K562 (cell line): ENCODE measurements at regions not wholly inside any gene's neighbourhood (a gene's known extent, or its start where the extent isn't known, plus 50 kb on each side); places are given as distances from the start of the nearest gene placed in this dataset.
A peak's percentile ranks its signal among the peaks of the same experiment; 100 is the strongest.

ENCODE experiments used
- ARID1B ChIP-seq: fragments of 450-650 bp; IDR thresholded peaks from 2 replicates; pipeline ENCODE4 v1.6.1; 2016; ENCODE audit warnings: antibody characterized with exemption, mild to moderate bottlenecking, inconsistent platforms
- ATF1 ChIP-seq, 2 experiments: fragments of 450-650 bp in 1 of 2; IDR thresholded peaks; 2 replicates each; pipeline ENCODE4 v1.6.1; 2016; ENCODE audit warnings: missing compliant biosample characterization in 1 of 2, missing genetic modification characterization in 1 of 2
- ATF3 ChIP-seq, 2 experiments: fragments of 450-650 bp in 1 of 2; sonication (generic) in 1 of 2; formaldehyde crosslinking in 1 of 2; IDR thresholded peaks in 1 of 2; conservative IDR thresholded peaks in 1 of 2; 2 replicates each; pipeline versions ENCODE4 v1.6.1 to v1.8.1; 2016 to 2023; ENCODE audit warnings: mild to moderate bottlenecking in 2 of 2, moderate library complexity in 2 of 2, inconsistent platforms in 1 of 2, missing genetic modification reagents in 1 of 2
- BCLAF1 ChIP-seq, 2 experiments: fragments of 450-650 bp in 1 of 2; IDR thresholded peaks; 2 replicates each; pipeline ENCODE4 v1.6.1; 2011 to 2017; ENCODE audit warnings: low read depth in 2 of 2, antibody characterized with exemption in 1 of 2, borderline replicate concordance in 1 of 2, low read length in 1 of 2, mild to moderate bottlenecking in 1 of 2, mixed read lengths in 1 of 2; ENCODE audit not compliant: control insufficient read depth in 1 of 2
- BMI1 ChIP-seq: fragments of 150-350 bp; IDR thresholded peaks from 2 replicates; pipeline ENCODE4 v1.6.1; 2014; ENCODE audit warnings: low read length
- BRF1 ChIP-seq: IDR thresholded peaks from 3 replicates; pipeline ENCODE4 v1.6.1; 2011; ENCODE audit warnings: borderline replicate concordance, mild to moderate bottlenecking; ENCODE audit not compliant: insufficient read length; ENCODE audit errors: extremely low read depth
- BRF2 ChIP-seq: IDR thresholded peaks from 3 replicates; pipeline ENCODE4 v1.6.1; 2011; ENCODE audit warnings: borderline replicate concordance, mild to moderate bottlenecking; ENCODE audit not compliant: insufficient read length, insufficient read depth
- C11orf30 ChIP-seq: fragments of 450-650 bp; IDR thresholded peaks from 2 replicates; pipeline ENCODE4 v1.6.1; 2016; ENCODE audit warnings: low read depth, mild to moderate bottlenecking
- CBFA2T3 ChIP-seq: fragments of 450-650 bp; IDR thresholded peaks from 2 replicates; pipeline ENCODE4 v1.6.1; 2017
- COPS2 ChIP-seq: fragments of 450-650 bp; conservative IDR thresholded peaks from 2 replicates; pipeline ENCODE4 v1.6.1; 2016; ENCODE audit warnings: mild to moderate bottlenecking, moderate library complexity
- CTBP1 ChIP-seq: fragments of 450-650 bp; IDR thresholded peaks from 2 replicates; pipeline ENCODE4 v1.6.1; 2016; ENCODE audit warnings: borderline replicate concordance
- DPF2 ChIP-seq: fragments of 450-650 bp; IDR thresholded peaks from 2 replicates; pipeline ENCODE4 v1.6.1; 2016
- FOXO4 ChIP-seq: fragments of 450-650 bp; formaldehyde crosslinking; IDR thresholded peaks from 2 replicates; pipeline ENCODE4 v1.4.0; 2020; ENCODE audit warnings: mild to moderate bottlenecking, moderate library complexity
- ILK ChIP-seq: fragments of 450-650 bp; IDR thresholded peaks from 2 replicates; pipeline ENCODE4 v1.6.1; 2016; ENCODE audit warnings: missing genetic modification characterization, low read depth, mild to moderate bottlenecking, missing compliant biosample characterization, moderate library complexity, borderline replicate concordance
- LCOR ChIP-seq: sonication (generic); formaldehyde crosslinking; IDR thresholded peaks from 2 replicates; pipeline ENCODE4 v1.8.0; 2022; ENCODE audit warnings: mild to moderate bottlenecking, missing genetic modification reagents
- MAFG ChIP-seq: fragments of 450-650 bp; conservative IDR thresholded peaks from 2 replicates; pipeline ENCODE4 v1.6.1; 2016; ENCODE audit warnings: missing genetic modification characterization, missing compliant biosample characterization
- MAFK ChIP-seq: IDR thresholded peaks from 2 replicates; pipeline ENCODE4 v1.6.1; 2011; ENCODE audit warnings: low read length, improper control_type of control experiment
- NCOR1 ChIP-seq: fragments of 450-650 bp; IDR thresholded peaks from 2 replicates; pipeline ENCODE4 v1.6.1; 2016; ENCODE audit warnings: mild to moderate bottlenecking, moderate library complexity
- PCBP1 ChIP-seq: fragments of 200-400 bp; formaldehyde crosslinking; IDR thresholded peaks from 2 replicates; pipeline ENCODE4 v1.6.1; 2018; ENCODE audit warnings: mild to moderate bottlenecking, low read depth, low read length; ENCODE audit not compliant: poor library complexity, severe bottlenecking
- SMARCA4 ChIP-seq: fragments of 450-650 bp; IDR thresholded peaks from 2 replicates; pipeline ENCODE4 v1.6.1; 2016
- SMARCA5 ChIP-seq: fragments of 450-650 bp; IDR thresholded peaks from 2 replicates; pipeline ENCODE4 v1.6.1; 2016
- YBX1 ChIP-seq: fragments of 450-650 bp; IDR thresholded peaks from 2 replicates; pipeline ENCODE4 v1.7.1; 2016; ENCODE audit warnings: mild to moderate bottlenecking
- ZNF239 ChIP-seq: fragments of 250-450 bp; sonication (Bioruptor Pico); IDR thresholded peaks from 2 replicates; pipeline ENCODE4 v1.4.0; 2020; ENCODE audit warnings: mild to moderate bottlenecking
- ZNF316 ChIP-seq: fragments of 450-650 bp; IDR thresholded peaks from 2 replicates; pipeline ENCODE4 v1.6.1; 2016

GRCh38 chr3:17891139-17891856, 148.9 kb upstream of the TBC1D5 start (continued):
- TF ChIP-seq BCLAF1 (IDR thresholded peaks at IDR 0.05; ENCODE audit: borderline replicate concordance in 1 of 2, control insufficient read depth in 1 of 2, low read depth in 2 of 2, low read length in 1 of 2) (no peak), MAFG (tag) (peak; percentile 92), YBX1 (no peak), ZNF239 (CRISPR knock-in tag) (no peak), SMARCA5 (no peak), BMI1 (no peak), ATF1 (CRISPR knock-in tag; IDR thresholded peaks at IDR 0.05) (no peak), ATF1 (tag; IDR thresholded peaks at IDR 0.05) (peak; percentile 11; the same call in 1 of the 2 replicates), NCOR1 (no peak), BRF1 (no peak), CTBP1 (peak; percentile 38), C11orf30 (peak; percentile 91), SMARCA4 (peak; percentile 40; the same call in 1 of the 2 replicates), ZNF316 (peak; percentile 93), COPS2 (no peak), ARID1B (peak; percentile 64), BRF2 (no peak), ATF3 (IDR thresholded peaks at IDR 0.05) (no peak), ATF3 (CRISPR knock-in tag; conservative IDR thresholded peaks at IDR 0.05) (no peak), FOXO4 (CRISPR knock-in tag) (no peak), LCOR (no peak), MAFK (peak; percentile 75), DPF2 (0 out of 2 replicates have a peak, but pooled peaks have one; percentile 55), CBFA2T3 (peak; percentile 22; the same call in 1 of the 2 replicates), ILK (tag) (no peak), PCBP1 (no peak)
